CD4-positive, alpha-beta T cell treated with Interleukin-17A for 1 hour (primary cell): ENCODE measurements at regions not wholly inside any gene's neighbourhood (a gene's known extent, or its start where the extent isn't known, plus 50 kb on each side); places are given as distances from the start of the nearest gene placed in this dataset.

Experiments
- DNase-seq: peaks from one replicate; pipeline ENCODE4 v3.0.0-alpha.2; 2020

DNA sequence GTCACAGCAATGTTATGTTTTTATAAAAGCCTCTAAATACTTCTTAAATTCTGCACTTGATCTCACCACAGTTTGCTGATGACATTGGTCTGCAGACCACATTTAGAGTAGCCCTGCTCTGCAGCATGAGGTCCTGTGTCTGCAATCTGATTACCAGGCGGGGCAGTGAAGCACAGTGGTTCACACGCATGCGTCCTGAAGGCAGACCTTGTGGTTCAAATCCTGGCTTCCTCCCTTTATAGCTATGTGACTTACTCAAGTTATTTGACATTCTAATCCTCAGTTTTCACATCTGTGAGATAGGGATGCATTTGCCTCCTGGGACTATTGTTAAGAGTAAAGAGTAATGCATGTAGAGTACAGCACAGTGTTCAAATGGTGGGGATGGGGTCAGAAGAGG, 50.3 kb downstream of the BMAL2 start:
- DNase-seq = no peak

DNA sequence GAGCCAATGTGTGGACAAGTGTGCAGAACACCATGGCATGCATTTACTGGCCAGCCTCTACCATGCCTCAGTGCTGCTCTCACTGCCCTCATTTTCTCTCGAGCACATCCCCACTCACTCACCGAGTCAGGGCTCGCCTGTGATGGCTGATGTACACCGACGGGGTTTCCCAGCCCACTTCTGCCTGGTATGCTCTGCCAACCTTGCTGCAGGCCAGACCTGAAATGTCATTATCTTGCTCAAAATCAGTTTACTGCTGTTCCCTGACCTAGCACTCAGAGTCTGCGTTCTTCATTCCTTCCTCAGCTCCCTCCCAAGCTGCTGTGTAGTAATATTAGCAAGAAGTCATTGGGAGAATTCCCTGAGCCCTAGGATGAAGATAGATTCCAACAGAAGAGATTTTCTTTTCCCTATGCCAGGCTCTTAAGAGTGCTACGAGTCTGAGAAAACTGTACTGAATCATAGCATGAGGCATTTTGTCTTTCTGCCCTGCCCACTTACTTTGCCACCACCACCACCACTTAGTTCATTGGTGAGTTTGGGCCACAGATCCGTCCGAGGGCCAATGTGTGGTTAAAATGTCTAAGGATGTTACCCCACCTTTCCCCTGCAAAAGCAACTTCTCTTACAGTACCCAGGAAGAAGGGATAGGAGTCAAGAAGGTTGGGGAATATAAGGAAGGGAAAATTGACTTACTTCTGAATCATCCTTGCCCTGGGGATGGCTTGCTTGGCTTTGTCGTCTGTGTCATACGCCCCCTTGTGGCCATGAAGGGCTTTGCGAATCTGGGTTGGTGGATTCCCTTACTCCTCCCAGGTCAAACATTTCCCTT, 51.0 kb downstream of the BMAL2 start:
- peak; percentile 61 for DNase-seq

GRCh38 chr12:27384261-27384590, 51.6 kb downstream of the BMAL2 start:
- DNase-seq = no peak

- DNase-seq = no peak
Observed at GRCh38 chr12:27385766-27386564, 53.3 kb downstream of the BMAL2 start.

- DNase-seq = no peak
Observed at GRCh38 chr12:27387473-27387872, 54.8 kb downstream of the BMAL2 start.

DNA sequence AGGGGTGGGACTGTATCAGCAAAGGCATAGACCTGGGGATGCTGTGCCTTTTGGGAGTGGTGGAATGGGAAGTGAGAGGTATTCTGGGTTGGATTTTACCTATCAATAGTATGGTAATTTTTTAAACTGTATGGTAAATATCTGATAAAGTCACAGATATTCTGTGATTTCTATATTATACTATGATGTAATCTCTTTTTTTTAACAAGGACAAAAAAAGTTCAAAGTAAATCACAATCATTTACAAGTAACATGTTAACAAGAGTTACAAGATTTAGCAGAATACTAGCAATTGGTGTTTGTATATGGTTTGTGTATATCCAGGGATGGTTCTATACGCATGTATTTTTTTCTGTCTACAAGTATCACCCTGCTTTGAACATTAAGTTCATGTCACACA, 56.0 kb downstream of the BMAL2 start:
- DNase-seq = no peak

DNA sequence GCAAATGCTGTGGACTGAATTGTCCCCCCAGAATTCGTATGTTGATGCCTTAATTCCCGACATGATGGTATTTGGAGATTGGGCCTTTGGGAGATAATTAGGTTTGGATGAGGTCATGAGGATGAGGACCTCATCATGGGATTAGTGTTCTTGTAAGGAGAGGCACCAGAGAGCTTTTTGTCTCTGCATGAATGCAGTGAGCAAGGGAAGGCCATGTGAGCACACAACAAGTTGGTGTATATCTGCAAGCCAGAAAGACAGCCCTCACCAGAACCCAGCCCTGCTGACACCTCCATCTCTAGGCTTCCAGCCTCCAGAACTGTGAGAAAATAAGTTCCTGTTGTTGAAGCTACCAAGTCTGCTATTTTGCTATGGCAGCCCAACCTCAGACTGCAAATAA, 51.9 kb upstream of the SMCO2 start:
- DNase-seq = no peak

DNA sequence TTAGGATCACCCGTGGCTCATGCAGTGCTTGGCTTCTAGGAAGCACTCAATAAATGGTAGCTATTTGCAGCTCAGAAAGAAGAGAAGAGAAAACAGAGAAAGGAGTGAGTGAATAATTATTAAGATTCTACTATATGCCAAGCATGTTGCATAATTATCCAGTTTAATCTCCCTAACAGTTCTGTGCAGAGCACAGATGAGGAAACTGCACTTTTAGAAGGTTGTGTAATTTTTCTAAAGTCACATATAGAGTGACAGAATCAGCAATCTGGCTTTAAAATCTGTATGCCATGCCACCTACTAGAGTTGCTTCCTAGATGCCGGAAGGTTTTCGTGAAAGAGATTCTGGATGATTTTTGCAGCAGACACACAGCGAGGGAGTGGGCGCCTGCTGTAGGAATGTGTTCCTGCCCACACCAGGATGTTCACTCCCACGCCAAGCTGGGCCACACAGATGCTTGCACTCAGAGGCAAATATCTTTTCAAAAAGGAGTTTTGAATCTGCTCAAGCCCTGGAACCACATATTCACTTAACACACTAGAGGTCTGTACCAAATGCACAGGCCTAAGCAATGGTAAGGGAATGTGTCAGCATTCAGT, 50.2 kb upstream of the SMCO2 start:
- no peak for DNase-seq
